DOHH2 (cell line): ENCODE measurements at regions not wholly inside any gene's neighbourhood (a gene's known extent, or its start where the extent isn't known, plus 50 kb on each side); places are given as distances from the start of the nearest gene placed in this dataset.

Experiments
- CTCF ChIP-seq: fragments of 200-600 bp; sonication (generic); IDR thresholded peaks from one replicate; pipeline ENCODE4 v1.5.1; 2014; ENCODE audit warnings: antibody characterized with exemption, mild to moderate bottlenecking, low read depth, low read length; ENCODE audit not compliant: poor library complexity, severe bottlenecking
- EZH2phosphoT487 ChIP-seq: fragments of 200-600 bp; sonication (generic); IDR thresholded peaks from 2 replicates; pipeline ENCODE4 v1.6.1; 2017; ENCODE audit warnings: borderline replicate concordance, mild to moderate bottlenecking, antibody characterized with exemption, low read length, moderate library complexity, mixed read lengths

- TF ChIP-seq CTCF (no peak), EZH2phosphoT487 (no peak)
Observed at GRCh38 chr13:94849254-94849653, 136.9 kb upstream of the SOX21 start.
